ENCODE measurements at regions not wholly inside any gene's neighbourhood (a gene's known extent, or its start where the extent isn't known, plus 50 kb on each side); places are given as distances from the start of the nearest gene placed in this dataset.

DNA sequence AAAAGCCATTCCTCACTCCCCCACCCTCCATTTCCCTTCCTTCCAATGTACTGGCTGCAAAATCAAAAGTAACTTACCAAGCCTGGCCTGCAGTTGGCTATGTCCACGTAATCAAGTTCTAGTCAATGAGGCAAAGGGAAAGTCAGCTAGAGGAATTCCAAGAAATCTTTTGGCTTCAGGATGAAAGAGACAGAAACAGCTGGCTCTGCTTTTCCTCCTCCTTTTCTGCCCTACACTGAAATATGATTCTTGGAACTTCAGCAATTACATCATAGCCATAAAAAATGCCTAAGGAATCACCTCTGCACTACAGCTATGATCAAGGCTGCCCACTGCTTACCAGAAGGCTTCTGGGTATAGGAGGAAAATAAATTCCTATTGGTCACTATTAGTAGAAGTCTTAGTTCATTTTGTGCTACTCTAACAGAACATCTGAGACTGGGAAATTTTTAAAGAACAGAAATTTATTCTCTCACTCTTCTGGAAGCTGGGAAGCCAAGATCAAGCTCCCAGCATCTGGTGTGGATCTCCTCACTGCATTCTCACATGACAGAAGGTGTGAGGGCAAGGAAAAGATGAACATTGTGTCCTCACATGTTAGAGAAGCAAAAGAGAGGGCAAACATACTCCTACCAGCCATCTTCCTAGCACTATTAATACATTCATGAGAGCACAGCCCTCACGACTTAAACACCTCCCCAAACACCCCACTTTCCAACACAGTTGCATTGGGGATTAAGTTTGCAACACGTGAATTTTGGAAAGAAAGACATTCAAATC lies 219.9 kb downstream of the TMX3 start:
- Histone ChIP-seq H3K27ac (ENCODE audit: low read depth, low read length, severe bottlenecking) (no peak overlapping the region), H3K4me1 (ENCODE audit: control insufficient read depth, insufficient read depth, low read length, poor library complexity, severe bottlenecking) (no peaks in the 10 kb centered on the region)
- 78 to 100% methylated on average over 1 of the region's 3 CpGs for WGBS, 2 experiments (ENCODE audit: insufficient coverage in 2 of 2)

DNA sequence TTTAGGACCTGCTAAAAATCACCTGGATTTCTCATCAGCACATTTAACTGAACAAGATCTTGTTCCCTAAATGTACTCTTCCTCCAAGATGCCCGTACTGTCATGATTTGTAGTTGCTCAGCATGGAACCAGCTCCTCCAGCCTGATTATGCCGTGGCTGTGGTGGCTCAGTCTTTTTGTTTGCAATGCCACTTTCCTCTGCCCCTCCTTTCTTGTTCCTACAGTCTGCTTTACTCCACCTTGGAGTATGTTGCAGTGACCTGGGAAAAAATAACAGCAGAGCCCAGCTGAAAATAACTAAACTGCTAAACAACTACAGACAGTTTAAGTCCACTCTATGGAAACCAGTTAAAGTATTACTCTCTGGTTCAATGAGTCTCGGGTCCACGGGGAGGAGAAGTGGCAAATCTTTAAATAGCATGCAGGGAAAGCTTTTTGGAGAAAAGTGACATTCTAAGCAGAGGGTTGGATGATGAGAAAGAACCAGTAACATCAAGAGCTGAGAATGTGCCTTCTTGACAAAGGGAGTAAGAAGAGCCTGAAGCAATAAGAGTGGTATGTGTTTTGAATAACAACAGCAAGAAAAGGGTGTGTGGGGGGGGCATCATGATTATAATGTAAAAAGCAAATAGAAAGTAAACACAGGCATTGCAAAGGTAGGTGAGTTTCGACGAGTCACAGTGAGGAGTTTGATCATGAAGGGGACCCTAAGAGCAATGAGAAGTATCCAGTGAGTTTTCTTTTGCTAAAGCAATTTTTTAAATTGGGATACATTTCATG lies 225.7 kb downstream of the TMX3 start:
- Histone ChIP-seq H3K9me3 (ENCODE audit: control insufficient read depth, low read length) (no peaks in the 10 kb centered on the region), H3K4me1 (ENCODE audit: control insufficient read depth, insufficient read depth, low read length, poor library complexity, severe bottlenecking) (no peaks in the 10 kb centered on the region), H3K36me3 (ENCODE audit: control insufficient read depth, insufficient read depth, low read length) (no peaks in the 10 kb centered on the region), H3K4me3 (ENCODE audit: extremely low read depth, insufficient read depth, low read length, poor library complexity, severe bottlenecking) (no peak overlapping the region), H3K27ac (ENCODE audit: low read depth, low read length, severe bottlenecking) (no peak overlapping the region)
- 18 to 22% methylated on average over 3 to 5 of the region's 6 CpGs for WGBS, 2 experiments (ENCODE audit: insufficient coverage in 2 of 2)

More for the DNA sequence above, 219.9 kb downstream of the TMX3 start:
- Histone ChIP-seq H3K9me3 (ENCODE audit: control insufficient read depth, low read length) (no peaks in the 10 kb centered on the region), H3K4me3 (ENCODE audit: extremely low read depth, insufficient read depth, low read length, poor library complexity, severe bottlenecking) (no peak overlapping the region), H3K36me3 (ENCODE audit: control insufficient read depth, insufficient read depth, low read length) (no peaks in the 10 kb centered on the region)

DNA sequence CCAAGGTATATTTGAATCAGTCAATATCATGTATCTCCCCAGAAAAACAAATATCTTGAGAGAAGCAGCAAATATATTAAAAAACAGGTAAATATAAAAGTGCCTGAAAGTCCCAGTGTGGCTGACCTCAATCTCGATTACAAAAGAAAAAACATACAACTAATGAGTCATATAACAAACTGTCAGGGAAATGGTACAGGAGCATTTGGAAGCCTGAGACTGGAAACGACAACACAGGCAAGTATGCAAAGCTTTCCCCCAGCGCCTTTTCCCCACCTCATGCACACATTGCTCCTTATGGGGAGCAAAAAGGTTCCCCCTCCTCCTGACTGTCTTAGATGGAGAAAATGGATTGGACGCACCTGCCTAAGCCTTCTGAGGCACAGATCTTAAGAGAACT lies 230.7 kb downstream of the TMX3 start:
- H3K4me1 ChIP-seq (ENCODE audit: control insufficient read depth, insufficient read depth, low read length, poor library complexity, severe bottlenecking) = no peaks in the 10 kb centered on the region
- H3K4me3 ChIP-seq (ENCODE audit: extremely low read depth, insufficient read depth, low read length, poor library complexity, severe bottlenecking) = no peak overlapping the region
- H3K36me3 ChIP-seq (ENCODE audit: control insufficient read depth, insufficient read depth, low read length) = no peaks in the 10 kb centered on the region
- WGBS, 2 experiments (ENCODE audit: insufficient coverage in 2 of 2) = 100% methylated on average over 1 of the region's 4 CpGs; no CpG with 5 or more reads in 1 of the 2 experiments
- H3K9me3 ChIP-seq (ENCODE audit: control insufficient read depth, low read length) = no peaks in the 10 kb centered on the region
- no peak overlapping the region for H3K27ac ChIP-seq (ENCODE audit: low read depth, low read length, severe bottlenecking)

DNA sequence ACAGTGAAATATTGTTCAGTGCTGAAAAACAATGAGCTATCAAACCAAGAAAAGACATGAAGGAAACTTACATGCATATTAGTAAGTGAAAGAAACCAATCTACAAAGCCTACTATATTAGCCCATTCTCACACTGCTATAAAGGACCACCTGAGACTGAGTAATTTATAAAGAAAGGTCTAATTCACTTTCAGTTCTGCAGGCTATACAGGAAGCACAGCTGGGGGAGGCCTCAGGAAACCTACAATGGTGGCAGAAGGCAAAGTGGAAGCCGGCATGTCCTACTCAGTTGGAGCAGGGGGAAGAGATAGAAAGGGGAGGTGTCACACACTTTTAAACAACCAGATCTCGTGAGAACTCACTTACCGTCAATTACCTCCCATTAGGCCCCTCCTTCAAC lies 232.1 kb downstream of the TMX3 start:
- Histone ChIP-seq H3K4me1 (ENCODE audit: control insufficient read depth, insufficient read depth, low read length, poor library complexity, severe bottlenecking) (no peaks in the 10 kb centered on the region), H3K9me3 (ENCODE audit: control insufficient read depth, low read length) (no peaks in the 10 kb centered on the region), H3K36me3 (ENCODE audit: control insufficient read depth, insufficient read depth, low read length) (no peaks in the 10 kb centered on the region), H3K4me3 (ENCODE audit: extremely low read depth, insufficient read depth, low read length, poor library complexity, severe bottlenecking) (no peak overlapping the region), H3K27ac (ENCODE audit: low read depth, low read length, severe bottlenecking) (no peak overlapping the region)
- WGBS, 2 experiments (ENCODE audit: insufficient coverage in 2 of 2) = 100% methylated on average over 1 of the region's 3 CpGs; no CpG with 5 or more reads in 1 of the 2 experiments

DNA sequence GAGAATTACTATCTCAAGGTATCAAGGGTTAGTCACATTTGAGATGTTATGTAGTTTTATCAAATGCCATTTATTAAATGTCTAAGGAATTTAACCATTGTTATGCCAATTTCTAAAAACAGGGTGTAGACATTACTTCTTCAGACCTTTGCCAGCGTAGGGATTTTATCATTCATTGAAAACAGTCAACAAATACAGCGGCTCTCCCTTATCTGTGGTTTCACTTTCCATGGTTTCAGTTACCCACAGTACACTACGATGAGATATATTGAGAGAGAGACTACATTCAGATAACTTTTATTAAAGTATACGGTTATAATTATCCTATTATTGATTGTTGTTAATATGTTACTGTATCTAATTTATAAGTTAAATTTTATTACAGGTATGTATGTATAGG lies 234.7 kb downstream of the TMX3 start:
- no peaks in the 10 kb centered on the region for H3K4me1 ChIP-seq (ENCODE audit: control insufficient read depth, insufficient read depth, low read length, poor library complexity, severe bottlenecking)
- no peaks in the 10 kb centered on the region for H3K36me3 ChIP-seq (ENCODE audit: control insufficient read depth, insufficient read depth, low read length)
- no peaks in the 10 kb centered on the region for H3K9me3 ChIP-seq (ENCODE audit: control insufficient read depth, low read length)
- H3K27ac ChIP-seq (ENCODE audit: low read depth, low read length, severe bottlenecking) = no peak overlapping the region
- H3K4me3 ChIP-seq (ENCODE audit: extremely low read depth, insufficient read depth, low read length, poor library complexity, severe bottlenecking) = no peak overlapping the region
- WGBS, 2 experiments (ENCODE audit: insufficient coverage in 2 of 2) = 100% methylated on average over 1 of the region's 4 CpGs; no CpG with 5 or more reads in 1 of the 2 experiments

DNA sequence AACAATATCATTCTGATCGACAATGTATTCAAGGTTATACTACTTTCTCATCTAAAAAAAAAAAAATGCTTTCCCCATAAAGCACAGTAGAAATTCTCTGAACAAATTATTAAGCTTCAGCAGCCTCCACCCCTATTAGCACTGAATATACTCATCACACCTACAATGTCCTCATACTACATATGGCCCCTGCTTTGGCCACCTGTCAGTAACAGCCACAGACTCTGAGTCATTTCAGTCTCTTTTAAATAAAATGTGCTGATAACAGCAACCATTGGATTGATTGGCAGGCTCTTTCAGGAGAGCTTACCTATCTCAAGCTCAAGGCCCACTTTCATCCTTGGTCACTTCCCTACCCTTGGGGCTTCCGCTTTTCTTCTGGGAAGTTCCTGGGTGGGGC lies 236.7 kb downstream of the TMX3 start:
- H3K4me1 ChIP-seq (ENCODE audit: control insufficient read depth, insufficient read depth, low read length, poor library complexity, severe bottlenecking) = no peaks in the 10 kb centered on the region
- H3K27ac ChIP-seq (ENCODE audit: low read depth, low read length, severe bottlenecking) = no peak overlapping the region
- WGBS, 2 experiments (ENCODE audit: insufficient coverage in 2 of 2) = 91 to 100% methylated on average over 1 of the region's 2 CpGs
- H3K9me3 ChIP-seq (ENCODE audit: control insufficient read depth, low read length) = no peaks in the 10 kb centered on the region
- H3K36me3 ChIP-seq (ENCODE audit: control insufficient read depth, insufficient read depth, low read length) = no peaks in the 10 kb centered on the region
- H3K4me3 ChIP-seq (ENCODE audit: extremely low read depth, insufficient read depth, low read length, poor library complexity, severe bottlenecking) = no peak overlapping the region

DNA sequence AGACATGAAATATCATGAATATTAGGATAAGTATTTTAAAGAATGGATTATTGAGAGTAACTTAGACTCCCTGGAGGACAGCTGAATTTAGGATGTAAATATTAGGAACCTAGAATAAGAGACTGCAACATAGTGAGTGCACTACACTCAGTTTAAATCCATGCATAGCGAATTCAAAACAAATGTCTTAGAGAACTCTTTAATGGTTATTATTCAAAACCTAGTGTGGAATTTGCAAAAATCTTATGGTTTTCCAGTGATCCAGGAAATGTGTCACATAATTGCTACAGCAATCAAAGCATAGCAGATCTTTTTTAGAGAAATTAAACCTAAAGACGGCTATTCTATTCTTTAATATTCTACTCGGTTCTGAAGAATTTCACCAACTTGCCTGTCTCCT lies 239.0 kb downstream of the TMX3 start:
- Histone ChIP-seq H3K36me3 (ENCODE audit: control insufficient read depth, insufficient read depth, low read length) (no peaks in the 10 kb centered on the region), H3K27ac (ENCODE audit: low read depth, low read length, severe bottlenecking) (no peak overlapping the region), H3K4me1 (ENCODE audit: control insufficient read depth, insufficient read depth, low read length, poor library complexity, severe bottlenecking) (no peaks in the 10 kb centered on the region), H3K9me3 (ENCODE audit: control insufficient read depth, low read length) (no peaks in the 10 kb centered on the region), H3K4me3 (ENCODE audit: extremely low read depth, insufficient read depth, low read length, poor library complexity, severe bottlenecking) (no peak overlapping the region)
- WGBS, 2 experiments (ENCODE audit: insufficient coverage in 2 of 2) = 60 to 94% methylated on average over 1 to 2 of the region's 3 CpGs

DNA sequence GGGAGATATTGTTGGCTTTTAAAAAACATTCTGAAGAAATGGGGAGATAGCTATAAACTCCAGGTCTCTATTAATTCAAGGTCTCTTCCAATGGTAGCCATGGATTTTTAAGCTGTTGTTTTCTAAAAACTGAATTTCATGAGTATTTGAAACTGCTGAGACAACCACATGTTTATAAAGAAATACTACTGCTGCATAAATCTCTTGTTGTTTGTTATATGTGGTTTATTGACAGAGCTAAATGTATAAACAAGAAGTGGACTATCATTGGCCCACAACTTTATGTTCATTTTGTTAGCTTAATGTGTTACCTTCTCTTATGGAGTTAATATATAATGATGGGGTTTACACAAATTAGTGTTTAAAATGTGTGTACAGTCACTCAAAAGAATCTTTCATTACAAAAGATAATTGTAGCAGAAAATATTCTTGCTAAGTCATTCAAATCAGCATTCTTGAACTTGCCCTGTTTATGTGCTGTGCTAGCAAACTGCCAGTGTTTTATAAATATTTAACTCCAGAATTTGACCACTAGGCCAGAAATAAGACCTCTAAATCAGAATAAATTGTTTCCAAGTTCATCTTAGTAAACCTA lies 242.1 kb downstream of the TMX3 start:
- Histone ChIP-seq H3K4me1 (ENCODE audit: control insufficient read depth, insufficient read depth, low read length, poor library complexity, severe bottlenecking) (no peaks in the 10 kb centered on the region), H3K9me3 (ENCODE audit: control insufficient read depth, low read length) (no peaks in the 10 kb centered on the region), H3K36me3 (ENCODE audit: control insufficient read depth, insufficient read depth, low read length) (no peaks in the 10 kb centered on the region), H3K4me3 (ENCODE audit: extremely low read depth, insufficient read depth, low read length, poor library complexity, severe bottlenecking) (no peak overlapping the region), H3K27ac (ENCODE audit: low read depth, low read length, severe bottlenecking) (no peak overlapping the region)

DNA sequence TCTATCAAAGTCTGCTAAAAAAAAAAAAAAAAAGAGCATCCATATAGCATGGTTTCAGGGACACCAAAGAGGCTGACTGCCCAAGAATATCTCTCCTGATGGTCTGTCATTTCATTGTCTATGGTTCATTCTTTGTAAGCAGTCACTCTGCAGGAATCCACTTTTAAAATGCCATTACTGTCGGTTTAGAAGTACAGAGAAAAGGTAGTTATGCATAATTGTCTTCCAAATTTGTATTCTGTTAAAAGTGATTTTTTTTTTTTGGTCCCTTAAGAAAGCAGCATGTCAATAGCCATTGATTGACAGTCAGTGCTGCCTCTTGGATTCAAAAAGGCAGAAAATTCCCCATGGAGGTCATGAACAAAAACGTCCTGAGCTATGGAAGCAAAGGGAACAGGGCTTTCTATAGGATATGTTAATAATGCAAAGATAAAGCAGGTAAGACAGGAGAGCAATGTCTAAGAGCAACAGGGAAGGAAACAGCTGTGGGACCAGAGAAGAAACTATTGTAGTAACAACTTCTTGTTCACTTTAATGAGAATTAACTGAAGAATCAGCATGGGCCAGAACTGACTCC lies 245.8 kb downstream of the TMX3 start:
- 50 to 64% methylated on average over 1 of the region's 2 CpGs for WGBS, 2 experiments (ENCODE audit: insufficient coverage in 2 of 2)
- Histone ChIP-seq H3K9me3 (ENCODE audit: control insufficient read depth, low read length) (no peaks in the 10 kb centered on the region), H3K4me1 (ENCODE audit: control insufficient read depth, insufficient read depth, low read length, poor library complexity, severe bottlenecking) (no peaks in the 10 kb centered on the region), H3K4me3 (ENCODE audit: extremely low read depth, insufficient read depth, low read length, poor library complexity, severe bottlenecking) (no peak overlapping the region), H3K36me3 (ENCODE audit: control insufficient read depth, insufficient read depth, low read length) (no peaks in the 10 kb centered on the region), H3K27ac (ENCODE audit: low read depth, low read length, severe bottlenecking) (no peak overlapping the region)

DNA sequence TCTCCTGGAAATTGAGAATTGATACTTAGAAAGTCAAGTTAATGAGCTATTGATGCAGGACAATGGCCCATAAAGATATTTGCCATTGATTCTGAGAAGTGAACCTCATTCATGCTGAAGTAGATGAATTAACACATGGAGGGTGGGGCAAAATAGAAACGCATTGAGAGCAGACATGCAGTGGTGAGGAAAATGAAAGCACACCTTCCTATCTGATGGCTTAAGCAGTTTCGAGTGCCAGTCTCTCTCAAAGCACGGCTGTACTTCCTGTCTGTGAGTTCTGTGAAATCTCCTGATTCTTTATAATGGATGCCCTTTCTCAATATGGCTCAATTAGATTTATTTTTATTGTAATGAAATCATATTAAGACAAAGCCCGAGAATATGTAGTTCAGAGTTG lies 247.0 kb downstream of the TMX3 start:
- Histone ChIP-seq H3K27ac (ENCODE audit: low read depth, low read length, severe bottlenecking) (no peak overlapping the region), H3K9me3 (ENCODE audit: control insufficient read depth, low read length) (no peaks in the 10 kb centered on the region), H3K4me3 (ENCODE audit: extremely low read depth, insufficient read depth, low read length, poor library complexity, severe bottlenecking) (no peak overlapping the region), H3K36me3 (ENCODE audit: control insufficient read depth, insufficient read depth, low read length) (no peaks in the 10 kb centered on the region), H3K4me1 (ENCODE audit: control insufficient read depth, insufficient read depth, low read length, poor library complexity, severe bottlenecking) (no peaks in the 10 kb centered on the region)
- WGBS, 2 experiments (ENCODE audit: insufficient coverage in 2 of 2) = 43 to 100% methylated on average over 1 to 2 of the region's 4 CpGs
